Osteocyte (in vitro differentiated cells): ENCODE measurements at regions not wholly inside any gene's neighbourhood (a gene's known extent, or its start where the extent isn't known, plus 50 kb on each side); places are given as distances from the start of the nearest gene placed in this dataset.

Experiments
- DNase-seq: peaks from one replicate; pipeline ENCODE4 v3.0.0; 2021; ENCODE audit warnings: mixed read lengths; ENCODE audit not compliant: unreplicated experiment; ENCODE audit errors: extremely low spot score
- H3K27ac Mint-ChIP-seq: one replicate; pipeline ENCODE4 v1.8.0; 2021; ENCODE audit warnings: mild to moderate bottlenecking, mixed read lengths; ENCODE audit not compliant: unreplicated experiment
- H3K27me3 Mint-ChIP-seq: one replicate; pipeline ENCODE4 v1.8.0; 2021; ENCODE audit warnings: mixed read lengths; ENCODE audit not compliant: unreplicated experiment
- H3K36me3 Mint-ChIP-seq: one replicate; pipeline ENCODE4 v1.8.0; 2021; ENCODE audit warnings: mixed read lengths; ENCODE audit not compliant: unreplicated experiment
- H3K4me1 Mint-ChIP-seq: one replicate; pipeline ENCODE4 v1.8.0; 2021; ENCODE audit warnings: mixed read lengths; ENCODE audit not compliant: unreplicated experiment
- H3K4me3 Mint-ChIP-seq: one replicate; pipeline ENCODE4 v1.8.0; 2021; ENCODE audit warnings: mild to moderate bottlenecking, moderate library complexity, mixed read lengths; ENCODE audit not compliant: unreplicated experiment
- H3K9me3 Mint-ChIP-seq: one replicate; pipeline ENCODE4 v1.8.0; 2021; ENCODE audit warnings: mixed read lengths; ENCODE audit not compliant: unreplicated experiment
- TF ChIP-seq, protein P1 (sequence below): fragments of 200-600 bp; sonication (generic); IDR thresholded peaks from 2 replicates; pipeline ENCODE4 v1.5.0; 2021; ENCODE audit warnings: antibody characterized with exemption, mild to moderate bottlenecking, moderate library complexity

DNA sequence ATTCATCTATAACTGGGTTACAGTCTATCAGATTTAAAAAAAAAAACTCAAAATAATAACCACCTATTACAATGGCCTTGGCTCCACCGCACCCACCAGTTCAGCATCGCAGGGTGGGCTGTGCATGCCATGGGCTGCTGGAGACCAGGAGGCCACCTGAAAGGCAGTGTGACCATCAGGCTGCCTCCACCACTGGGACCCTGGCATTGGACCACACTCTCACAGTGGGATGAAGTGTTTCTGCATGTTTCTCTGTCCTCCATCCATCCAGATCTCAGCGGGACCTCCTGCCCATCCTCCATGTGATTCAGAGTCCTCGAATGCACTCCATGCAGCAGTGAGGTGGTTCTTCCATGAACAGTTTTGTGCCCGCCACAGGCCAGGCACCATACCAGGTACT, 206.1 kb upstream of the CST7 start:
- TF ChIP-seq, protein P1, sequence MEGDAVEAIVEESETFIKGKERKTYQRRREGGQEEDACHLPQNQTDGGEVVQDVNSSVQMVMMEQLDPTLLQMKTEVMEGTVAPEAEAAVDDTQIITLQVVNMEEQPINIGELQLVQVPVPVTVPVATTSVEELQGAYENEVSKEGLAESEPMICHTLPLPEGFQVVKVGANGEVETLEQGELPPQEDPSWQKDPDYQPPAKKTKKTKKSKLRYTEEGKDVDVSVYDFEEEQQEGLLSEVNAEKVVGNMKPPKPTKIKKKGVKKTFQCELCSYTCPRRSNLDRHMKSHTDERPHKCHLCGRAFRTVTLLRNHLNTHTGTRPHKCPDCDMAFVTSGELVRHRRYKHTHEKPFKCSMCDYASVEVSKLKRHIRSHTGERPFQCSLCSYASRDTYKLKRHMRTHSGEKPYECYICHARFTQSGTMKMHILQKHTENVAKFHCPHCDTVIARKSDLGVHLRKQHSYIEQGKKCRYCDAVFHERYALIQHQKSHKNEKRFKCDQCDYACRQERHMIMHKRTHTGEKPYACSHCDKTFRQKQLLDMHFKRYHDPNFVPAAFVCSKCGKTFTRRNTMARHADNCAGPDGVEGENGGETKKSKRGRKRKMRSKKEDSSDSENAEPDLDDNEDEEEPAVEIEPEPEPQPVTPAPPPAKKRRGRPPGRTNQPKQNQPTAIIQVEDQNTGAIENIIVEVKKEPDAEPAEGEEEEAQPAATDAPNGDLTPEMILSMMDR = no peak
- H3K4me1 Mint-ChIP-seq = no peaks in the 10 kb centered on the region
- H3K27ac Mint-ChIP-seq = no peak overlapping the region
- H3K9me3 Mint-ChIP-seq = no peaks in the 10 kb centered on the region
- H3K27me3 Mint-ChIP-seq = peaks cover 6% of the 10 kb centered on the region
- H3K4me3 Mint-ChIP-seq = no peak overlapping the region
- DNase-seq = no peak
- no peaks in the 10 kb centered on the region for H3K36me3 Mint-ChIP-seq

DNA sequence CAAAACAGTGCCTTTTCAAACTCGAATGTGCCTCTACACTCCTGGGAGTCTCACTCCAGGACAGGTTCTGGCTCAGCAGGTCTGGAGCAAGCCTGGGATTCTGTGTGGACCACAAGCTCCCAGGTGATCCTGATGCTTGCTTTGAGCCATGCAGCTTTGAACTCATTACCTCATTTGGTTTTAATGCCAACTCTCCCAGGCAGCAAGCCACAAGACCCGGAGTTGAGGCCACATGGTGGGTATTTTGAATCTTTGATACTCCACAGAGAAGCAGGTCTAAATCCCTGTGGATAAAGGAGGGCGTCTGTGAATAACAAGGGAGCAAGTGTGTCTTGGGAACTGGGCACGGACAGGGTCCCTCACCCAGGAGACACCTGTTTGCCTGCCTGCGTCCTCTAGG, 205.4 kb upstream of the CST7 start:
- TF ChIP-seq, protein P1 = no peak
- Mint-ChIP-seq H3K27me3 (peaks cover 6% of the 10 kb centered on the region), H3K4me3 (no peak overlapping the region), H3K9me3 (no peaks in the 10 kb centered on the region), H3K4me1 (no peaks in the 10 kb centered on the region), H3K27ac (no peak overlapping the region), H3K36me3 (no peaks in the 10 kb centered on the region)
- DNase-seq = peak; percentile 66

DNA sequence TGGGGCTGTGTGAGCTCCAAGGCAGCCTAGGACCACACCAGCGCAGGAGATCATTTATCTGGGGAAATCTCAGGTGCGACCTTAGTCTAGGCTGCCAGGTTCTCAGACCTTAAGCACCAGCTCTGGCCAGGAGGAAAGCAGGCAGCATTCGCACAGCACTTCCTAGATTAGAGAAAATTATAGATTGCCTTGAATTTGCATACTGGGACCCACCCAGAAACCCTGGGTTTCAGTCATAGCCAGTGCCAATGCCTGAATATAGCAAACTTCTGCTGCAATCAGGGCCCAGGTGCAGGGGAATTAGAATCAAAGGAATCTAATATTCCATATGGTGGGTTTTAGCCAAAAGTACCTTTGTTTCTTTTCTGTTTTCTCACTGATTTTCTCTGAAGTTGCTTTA, 204.3 kb upstream of the CST7 start:
- Mint-ChIP-seq H3K27me3 (peaks cover 3% of the 10 kb centered on the region), H3K27ac (no peak overlapping the region), H3K36me3 (no peaks in the 10 kb centered on the region), H3K9me3 (peaks cover 3% of the 10 kb centered on the region), H3K4me1 (no peaks in the 10 kb centered on the region), H3K4me3 (no peak overlapping the region)
- peak; percentile 57 for DNase-seq
- TF ChIP-seq, protein P1 = no peak

DNA sequence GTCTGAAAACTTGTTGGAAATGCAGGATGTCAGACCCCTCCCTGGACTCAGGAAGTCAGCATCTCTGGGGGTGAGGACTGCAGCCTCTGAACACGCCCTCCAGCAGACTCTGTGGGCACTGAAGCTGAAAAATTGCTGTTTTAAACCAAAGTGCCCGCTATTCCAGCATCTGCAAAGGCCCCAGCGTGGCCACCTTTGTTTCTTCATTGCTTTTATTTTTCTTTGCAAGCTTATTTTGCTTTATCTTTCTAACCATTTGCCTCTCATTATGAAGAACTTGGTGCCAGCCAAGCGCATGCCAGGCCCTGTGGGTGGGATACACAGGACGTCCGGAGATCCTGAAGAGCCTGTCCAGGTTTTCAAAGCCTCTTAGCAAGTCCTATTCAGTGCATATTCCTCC, 203.9 kb upstream of the CST7 start:
- TF ChIP-seq, protein P1 = no peak
- Mint-ChIP-seq H3K36me3 (no peaks in the 10 kb centered on the region), H3K27me3 (peaks cover 3% of the 10 kb centered on the region), H3K27ac (no peak overlapping the region), H3K9me3 (peaks cover 3% of the 10 kb centered on the region), H3K4me1 (no peaks in the 10 kb centered on the region), H3K4me3 (no peak overlapping the region)
- peak; percentile 56 for DNase-seq

DNA sequence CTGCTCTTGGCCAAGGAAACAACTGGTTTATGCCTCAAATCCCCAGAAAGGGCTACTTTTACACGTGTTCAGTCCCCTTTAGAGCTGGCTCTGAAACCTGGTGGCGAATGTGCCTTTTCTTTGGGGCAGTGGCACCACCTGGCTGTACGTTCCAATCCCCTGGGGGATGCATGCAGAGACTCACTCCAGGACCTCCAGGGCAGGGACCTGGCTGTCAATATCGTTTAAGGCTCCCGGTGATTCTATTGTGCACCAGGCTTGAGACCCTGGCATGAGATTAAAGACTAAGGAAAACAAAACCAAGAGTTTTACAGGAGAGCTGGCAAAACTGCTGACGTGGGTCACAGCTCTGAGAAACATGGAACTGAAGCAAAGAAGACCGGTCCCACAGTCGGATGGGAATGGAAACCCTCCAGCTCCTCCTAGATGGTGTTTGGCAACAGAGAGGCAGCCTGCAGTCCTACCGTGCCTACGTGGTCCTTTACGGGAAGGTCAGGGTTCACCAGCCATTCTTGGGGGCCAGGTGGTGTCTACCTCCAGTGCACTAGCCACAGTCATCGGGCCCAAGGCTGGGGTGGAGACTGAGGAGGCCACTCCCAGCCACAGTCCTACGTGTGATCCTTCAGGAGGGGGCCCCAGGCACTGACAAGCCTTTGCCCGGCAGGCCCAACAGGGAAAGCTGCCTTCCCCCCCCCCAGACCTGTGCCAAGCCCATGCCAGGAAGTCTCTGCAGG, 203.3 kb upstream of the CST7 start:
- H3K36me3 Mint-ChIP-seq = no peaks in the 10 kb centered on the region
- TF ChIP-seq, protein P1 = no peak
- DNase-seq = peak; percentile 65
- H3K4me3 Mint-ChIP-seq = no peak overlapping the region
- peaks cover 3% of the 10 kb centered on the region for H3K9me3 Mint-ChIP-seq
- no peaks in the 10 kb centered on the region for H3K27me3 Mint-ChIP-seq
- no peaks in the 10 kb centered on the region for H3K4me1 Mint-ChIP-seq
- no peak overlapping the region for H3K27ac Mint-ChIP-seq
